DMS79 (cell line): ENCODE measurements at regions not wholly inside any gene's neighbourhood (a gene's known extent, or its start where the extent isn't known, plus 50 kb on each side); places are given as distances from the start of the nearest gene placed in this dataset.
"Not testable (repeated sequence)": the region's sequence is repeated elsewhere in the genome, so short reads cannot be mapped to it uniquely, and the experiment has no call there.

Experiments
- DNase-seq: peaks from one replicate; lab custom pipeline; 2025; lab: John Stamatoyannopoulos, UW

GRCh38 chr12:115898670-115899069, 378.8 kb downstream of the MED13L start:
- no peak for DNase-seq

DNA sequence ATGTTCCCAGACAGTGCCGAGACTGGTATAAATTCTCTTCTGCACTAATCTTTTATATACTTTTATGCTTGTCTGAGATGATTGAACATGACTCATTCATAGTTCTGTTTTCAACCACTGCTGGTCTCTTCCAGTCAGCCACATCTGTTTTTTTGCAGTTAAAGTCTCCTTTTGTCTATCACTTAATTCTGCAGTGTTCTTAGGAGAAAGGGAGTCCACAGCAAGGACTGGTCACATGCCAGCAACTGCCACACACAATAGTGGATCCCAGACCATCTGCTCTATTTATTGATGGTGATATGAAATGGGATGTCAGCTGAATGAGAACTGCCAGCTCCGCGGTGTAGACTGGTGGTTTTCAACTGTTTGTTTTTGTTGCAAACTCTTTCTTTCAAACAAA, 379.8 kb downstream of the MED13L start:
- no peak for DNase-seq

GRCh38 chr12:115895247-115895646, 382.2 kb downstream of the MED13L start:
- no peak for DNase-seq

DNA sequence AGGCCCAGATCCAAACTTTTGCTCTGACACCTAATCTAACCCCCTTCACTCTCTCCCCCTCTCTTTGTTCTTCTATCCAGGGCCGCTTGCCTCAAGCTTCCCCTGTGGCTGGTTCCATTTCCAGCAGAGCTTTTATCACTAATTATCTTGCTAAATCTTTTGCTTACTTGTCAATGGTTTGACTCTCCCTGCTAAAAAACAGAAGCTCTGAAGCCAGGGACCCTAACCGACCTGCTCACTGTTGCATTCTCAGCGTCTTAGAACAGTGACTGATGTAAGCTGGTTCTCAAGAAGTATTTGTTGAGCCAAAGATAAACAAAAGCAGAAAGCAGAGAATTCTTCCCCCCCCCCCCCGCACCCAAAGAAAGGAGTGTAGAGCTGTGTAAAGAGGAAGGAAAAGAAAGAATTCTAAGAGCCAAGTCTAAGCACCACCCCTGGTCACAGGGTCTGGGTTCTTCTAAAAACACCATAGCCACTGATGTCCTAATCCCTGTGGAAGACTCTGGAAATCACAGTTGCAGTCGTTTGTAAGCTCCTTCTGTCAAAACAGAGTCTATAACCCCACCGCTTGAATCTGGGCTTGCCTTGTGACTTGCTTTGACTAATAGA, 385.8 kb downstream of the MED13L start:
- no peak for DNase-seq

- DNase-seq = peak; percentile 80
These were observed 390.8 kb downstream of the MED13L start for GRCh38 chr12:115886666-115887065.

- peak; percentile 100 for DNase-seq
These were observed 392.3 kb downstream of the MED13L start for GRCh38 chr12:115885040-115885690.

DNA sequence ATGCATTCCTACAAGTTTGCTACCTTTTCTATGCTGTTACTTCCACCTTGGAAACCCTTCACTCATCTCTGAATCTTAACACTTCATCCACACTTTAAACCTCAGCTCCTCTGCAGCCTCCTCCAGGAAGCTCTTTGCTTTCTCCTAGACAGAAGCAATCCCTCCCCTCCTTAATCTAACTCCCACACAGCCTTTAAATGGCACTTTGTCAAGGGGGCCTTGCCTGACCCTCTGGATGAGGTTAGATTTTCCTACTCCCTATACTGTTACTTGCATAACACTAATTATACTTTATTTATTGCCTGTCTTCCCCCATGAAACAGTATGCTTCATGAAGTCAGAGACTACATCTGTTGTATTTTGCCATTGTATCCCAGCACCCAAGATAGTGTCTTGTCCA, 394.6 kb downstream of the MED13L start:
- no peak for DNase-seq

DNA sequence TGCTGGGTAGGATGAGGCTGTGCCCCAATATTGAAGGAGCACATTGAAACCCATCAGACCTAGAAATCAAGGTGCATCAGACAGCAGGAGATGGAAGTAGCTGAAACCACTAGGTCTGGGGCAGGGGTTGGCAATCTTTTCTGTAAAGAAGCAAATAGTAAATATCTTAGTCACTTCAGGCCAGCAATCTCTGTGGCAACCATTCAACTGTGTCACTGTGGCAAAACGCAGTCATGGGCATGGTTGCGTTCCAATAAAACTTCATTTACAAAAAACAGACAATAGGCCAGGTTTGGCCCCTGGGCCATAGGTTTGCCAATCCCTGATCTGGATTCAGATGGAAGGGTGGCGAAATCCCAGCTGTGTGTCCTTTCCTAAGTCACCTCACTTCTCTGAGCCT, 397.3 kb downstream of the MED13L start:
- no peak for DNase-seq

- DNase-seq = no peak
These were observed 398.1 kb downstream of the MED13L start for GRCh38 chr12:115879354-115879753.

DNA sequence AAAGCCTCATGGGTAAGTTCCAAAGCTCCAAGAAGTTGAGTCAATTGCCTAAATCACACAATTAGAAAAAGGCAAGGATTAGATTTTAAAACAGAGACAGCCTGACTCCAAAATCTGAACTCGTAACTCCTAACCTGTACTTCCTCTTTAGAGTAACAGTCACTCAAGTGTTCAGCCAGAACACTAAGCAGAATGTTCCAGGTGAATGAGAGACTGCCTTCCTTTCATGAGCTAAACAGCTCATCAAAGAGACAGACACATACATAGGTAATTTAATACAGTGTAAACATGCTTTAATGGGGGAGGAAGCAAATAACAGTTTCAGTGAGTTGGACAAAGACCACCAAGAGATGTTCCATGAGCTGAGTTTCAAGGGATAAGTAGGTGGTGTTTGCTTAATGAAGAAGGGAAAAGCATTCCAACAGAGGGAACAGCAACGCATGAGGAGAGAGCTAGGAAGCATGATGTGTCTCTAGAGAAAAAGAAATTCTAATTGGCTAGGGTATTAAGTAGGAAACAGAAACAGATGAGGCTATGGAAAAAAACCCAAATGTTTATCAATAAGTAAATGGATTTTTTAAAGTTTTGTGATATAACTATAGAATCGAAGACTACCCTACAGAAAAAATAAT, 403.9 kb downstream of the MED13L start:
- DNase-seq = peak; percentile 45

GRCh38 chr12:115872919-115873357, 404.6 kb downstream of the MED13L start:
- DNase-seq = peak; percentile 92

DNA sequence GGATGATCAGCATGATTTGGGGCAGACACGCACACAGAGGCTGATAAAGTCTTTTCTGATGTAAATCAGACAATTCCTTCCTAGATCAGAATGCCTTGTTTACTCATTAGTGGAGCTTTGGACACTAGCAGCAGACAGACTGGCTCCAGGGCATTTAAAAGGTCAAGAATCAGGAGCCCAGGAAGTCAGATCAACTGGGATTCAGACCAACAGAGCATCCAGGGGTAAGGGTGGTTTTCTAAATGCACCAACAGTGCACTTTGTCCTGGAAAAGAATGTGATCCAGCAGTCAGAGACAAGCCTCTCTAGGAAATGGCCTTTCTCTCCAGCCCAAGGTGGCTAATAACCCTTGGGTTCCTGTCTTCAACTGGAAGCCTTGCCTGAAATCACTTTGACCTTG, 405.3 kb downstream of the MED13L start:
- no peak for DNase-seq

DNA sequence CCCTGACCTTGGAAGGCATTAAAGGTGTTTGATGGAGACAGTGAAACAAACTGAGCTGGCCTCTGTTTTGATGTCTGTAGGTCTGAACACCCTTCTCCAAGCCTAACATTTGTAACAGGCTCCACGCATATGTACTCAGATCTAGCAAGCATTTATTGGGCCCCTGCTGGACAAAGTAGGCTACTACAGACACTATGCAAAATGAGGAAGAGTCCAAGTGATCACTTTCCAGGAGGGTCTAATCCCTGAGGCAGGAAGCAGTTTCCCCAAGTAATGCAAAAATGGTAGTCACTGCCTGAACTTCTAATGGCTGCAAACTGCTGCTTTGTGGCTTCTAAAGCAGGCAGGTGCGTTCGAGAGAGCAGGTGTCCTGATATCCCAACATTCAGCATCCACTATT, 405.8 kb downstream of the MED13L start:
- peak; percentile 69 for DNase-seq

- no peak for DNase-seq
These were observed 407.0 kb downstream of the MED13L start for GRCh38 chr12:115870510-115870909.

DNA sequence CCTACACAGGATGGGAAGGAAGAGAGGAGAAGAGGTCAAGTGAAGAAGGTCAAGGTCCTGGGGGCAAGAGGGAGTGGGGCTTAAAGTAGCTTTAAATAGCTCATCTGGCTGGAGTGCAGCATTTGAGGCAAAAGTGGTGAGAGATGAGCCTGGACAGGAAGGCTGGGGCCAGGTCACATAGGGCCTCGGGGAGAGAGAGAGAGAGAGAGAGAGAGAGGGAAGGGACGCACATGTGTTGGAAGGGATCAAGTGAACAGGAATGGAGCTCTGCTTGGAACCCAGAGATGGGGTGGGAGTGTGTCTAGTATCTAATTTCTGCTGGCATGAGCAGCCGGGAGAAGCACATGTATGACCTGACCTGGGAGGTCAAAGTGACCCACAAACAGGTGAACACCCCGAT, 407.5 kb downstream of the MED13L start:
- DNase-seq = no peak

- DNase-seq = no peak
These were observed 407.9 kb downstream of the MED13L start for GRCh38 chr12:115869604-115870003.

DNA sequence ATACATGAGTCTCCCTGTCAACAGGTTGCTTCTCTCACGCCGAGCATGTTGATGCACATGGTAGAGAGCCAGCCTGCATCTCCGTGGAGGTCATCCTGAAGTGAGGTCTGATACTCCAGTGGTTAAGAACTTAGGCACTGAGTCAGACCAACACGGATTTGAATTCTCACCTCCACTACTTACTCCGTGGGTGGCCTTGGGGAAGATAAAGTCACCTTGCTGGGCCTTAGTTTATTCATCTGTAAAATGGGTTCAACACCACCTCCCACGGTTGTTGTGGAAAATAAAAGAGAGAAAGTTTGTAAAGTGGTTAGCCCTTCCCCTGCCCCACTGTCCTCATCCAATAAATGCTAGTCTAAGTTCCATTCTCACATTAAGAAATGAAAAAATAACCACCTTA, 408.9 kb downstream of the MED13L start:
- no peak for DNase-seq

DNA sequence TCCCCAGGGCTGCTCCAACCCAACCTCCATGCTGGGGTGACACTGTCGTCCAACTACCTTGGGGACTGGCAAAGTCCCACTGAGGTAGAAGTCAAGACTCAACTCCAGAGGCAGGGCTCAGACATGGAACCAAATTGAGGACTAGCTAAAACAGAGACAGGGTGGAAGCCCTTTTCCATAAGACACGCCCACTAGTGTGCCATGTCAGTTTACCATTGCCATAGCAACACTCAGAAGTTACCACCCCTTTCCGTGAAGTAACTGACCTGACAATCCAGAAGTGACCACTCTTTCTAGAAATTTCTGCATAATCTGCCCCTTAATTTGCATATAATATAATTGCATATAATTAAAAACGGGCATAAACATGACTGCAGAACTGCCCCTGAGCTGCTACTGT, 409.6 kb downstream of the MED13L start:
- DNase-seq = no peak

GRCh38 chr12:115866909-115867525, 410.5 kb downstream of the MED13L start:
- peak; percentile 71 for DNase-seq

DNA sequence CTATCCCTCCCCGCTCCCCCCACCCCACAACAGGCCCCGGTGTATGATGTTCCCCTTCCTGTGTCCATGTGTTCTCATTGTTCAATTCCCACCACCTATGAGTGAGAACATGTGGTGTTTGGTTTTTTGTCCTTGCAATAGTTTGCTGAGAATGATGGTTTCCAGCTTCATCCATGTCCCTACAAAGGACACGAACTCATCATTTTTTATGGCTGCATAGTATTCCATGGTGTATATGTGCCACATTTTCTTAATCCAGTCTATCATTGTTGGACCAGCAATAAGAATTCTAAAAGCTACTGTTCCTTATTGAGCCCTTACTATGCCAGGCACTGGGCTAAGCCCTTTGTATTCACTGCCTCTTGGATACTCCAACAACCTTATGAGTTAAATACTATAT, 411.2 kb downstream of the MED13L start:
- not testable (repeated sequence) for DNase-seq

GRCh38 chr12:115864396-115864795, 413.1 kb downstream of the MED13L start:
- DNase-seq = no peak

DNA sequence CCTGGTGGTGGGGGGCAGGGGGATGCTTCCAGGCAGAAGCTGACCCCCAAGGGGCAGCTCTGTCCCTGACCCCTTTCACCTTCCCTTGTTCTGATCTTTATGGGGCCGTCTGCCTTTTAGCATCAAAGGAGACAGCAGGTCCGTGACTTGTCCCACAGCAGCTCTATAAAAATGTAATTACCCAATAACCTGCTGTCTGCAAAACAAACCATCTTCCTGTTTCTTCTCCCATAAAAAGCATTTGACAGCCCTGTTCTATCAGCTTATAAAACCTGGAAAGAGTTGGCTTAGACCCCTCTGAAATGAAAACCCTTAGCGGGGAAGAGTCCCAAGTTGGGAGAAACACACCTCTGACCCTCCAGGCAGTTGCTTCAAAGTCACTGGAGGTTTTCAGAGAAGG, 416.9 kb downstream of the MED13L start:
- DNase-seq = no peak

DNA sequence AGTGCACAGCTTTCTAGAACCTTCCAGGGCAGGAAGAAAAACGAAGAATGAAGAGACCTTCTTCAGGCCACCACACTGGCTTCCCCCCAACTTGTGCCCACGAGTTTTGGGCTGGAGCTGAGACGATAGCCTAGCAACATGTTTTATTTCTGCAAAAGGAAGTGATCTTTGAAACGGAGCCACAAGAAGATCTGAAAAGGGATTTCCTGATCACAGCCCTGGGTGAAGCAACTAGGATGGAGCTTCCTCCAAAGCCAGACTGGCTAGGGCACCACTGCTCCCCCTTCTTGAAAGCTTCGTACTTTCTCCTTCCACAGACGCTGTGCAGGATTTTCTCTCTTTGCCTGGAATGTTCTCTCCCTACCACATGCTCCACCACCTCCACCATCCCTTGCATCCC, 418.3 kb downstream of the MED13L start:
- DNase-seq = no peak
